ENCODE measurements at regions not wholly inside any gene's neighbourhood (a gene's known extent, or its start where the extent isn't known, plus 50 kb on each side); places are given as distances from the start of the nearest gene placed in this dataset.

DNA sequence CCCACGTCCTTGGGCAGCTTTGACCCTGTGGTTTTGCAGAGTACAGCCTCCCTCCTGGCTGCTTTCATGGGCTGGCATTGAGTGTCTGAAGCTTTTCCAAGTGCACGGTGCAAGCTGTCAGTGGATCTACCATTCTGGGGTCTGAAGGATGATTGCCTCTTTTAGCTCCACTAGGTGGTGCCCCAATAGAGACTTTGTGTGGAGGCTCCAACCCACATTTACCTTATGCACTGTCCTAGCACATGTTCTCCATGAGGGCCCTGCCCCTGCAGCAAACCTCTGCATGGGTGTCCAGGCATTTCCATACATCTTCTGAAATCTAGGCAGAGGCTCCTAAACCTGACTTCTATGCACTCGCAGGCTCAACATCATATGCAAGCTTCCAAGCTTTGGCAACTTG, 644.2 kb upstream of the CDH9 start:
- no peak overlapping the region for H3K4me3 ChIP-seq
- no peaks in the 10 kb centered on the region for H3K27me3 ChIP-seq
- H3K27ac ChIP-seq: no peak overlapping the region
- WGBS, 3 donors: 63 to 80% (median 66%) methylated on average over 3 of the region's 3 CpGs
- no peaks in the 10 kb centered on the region for H3K4me1 ChIP-seq (ENCODE audit: insufficient read depth)
- TF ChIP-seq EP300 (IDR thresholded peaks at IDR 0.05) (no peak), POLR2A (IDR thresholded peaks at IDR 0.05) (no peak)
- TF ChIP-seq, protein P1, sequence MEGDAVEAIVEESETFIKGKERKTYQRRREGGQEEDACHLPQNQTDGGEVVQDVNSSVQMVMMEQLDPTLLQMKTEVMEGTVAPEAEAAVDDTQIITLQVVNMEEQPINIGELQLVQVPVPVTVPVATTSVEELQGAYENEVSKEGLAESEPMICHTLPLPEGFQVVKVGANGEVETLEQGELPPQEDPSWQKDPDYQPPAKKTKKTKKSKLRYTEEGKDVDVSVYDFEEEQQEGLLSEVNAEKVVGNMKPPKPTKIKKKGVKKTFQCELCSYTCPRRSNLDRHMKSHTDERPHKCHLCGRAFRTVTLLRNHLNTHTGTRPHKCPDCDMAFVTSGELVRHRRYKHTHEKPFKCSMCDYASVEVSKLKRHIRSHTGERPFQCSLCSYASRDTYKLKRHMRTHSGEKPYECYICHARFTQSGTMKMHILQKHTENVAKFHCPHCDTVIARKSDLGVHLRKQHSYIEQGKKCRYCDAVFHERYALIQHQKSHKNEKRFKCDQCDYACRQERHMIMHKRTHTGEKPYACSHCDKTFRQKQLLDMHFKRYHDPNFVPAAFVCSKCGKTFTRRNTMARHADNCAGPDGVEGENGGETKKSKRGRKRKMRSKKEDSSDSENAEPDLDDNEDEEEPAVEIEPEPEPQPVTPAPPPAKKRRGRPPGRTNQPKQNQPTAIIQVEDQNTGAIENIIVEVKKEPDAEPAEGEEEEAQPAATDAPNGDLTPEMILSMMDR (IDR thresholded peaks at IDR 0.05): no peak
- DNase-seq: no peak
- intact Hi-C loops (cut with DNase I): no loop called here
- H3K9me3 ChIP-seq: no peaks in the 10 kb centered on the region
- H3K36me3 ChIP-seq: no peaks in the 10 kb centered on the region

- H3K27ac ChIP-seq: no peak overlapping the region
- H3K4me1 ChIP-seq (ENCODE audit: insufficient read depth): no peaks in the 10 kb centered on the region
- TF ChIP-seq, protein P1 (IDR thresholded peaks at IDR 0.05): no peak
- TF ChIP-seq POLR2A (IDR thresholded peaks at IDR 0.05) (no peak), EP300 (IDR thresholded peaks at IDR 0.05) (no peak)
- intact Hi-C loops (cut with DNase I): no loop called here
- WGBS, 3 donors: 69 to 86% (median 79%) methylated on average over 3 to 4 of the region's 4 CpGs
- H3K9me3 ChIP-seq: no peaks in the 10 kb centered on the region
- no peak overlapping the region for H3K4me3 ChIP-seq
- no peaks in the 10 kb centered on the region for H3K36me3 ChIP-seq
- H3K27me3 ChIP-seq: no peaks in the 10 kb centered on the region
- no peak for DNase-seq
Observed at GRCh38 chr5:27652505-27652904, 614.1 kb upstream of the CDH9 start.

- Histone ChIP-seq H3K36me3 (no peaks in the 10 kb centered on the region), H3K4me1 (ENCODE audit: insufficient read depth) (no peaks in the 10 kb centered on the region), H3K27me3 (no peaks in the 10 kb centered on the region), H3K9me3 (no peaks in the 10 kb centered on the region), H3K27ac (no peak overlapping the region), H3K4me3 (no peak overlapping the region)
- TF ChIP-seq, protein P1 (IDR thresholded peaks at IDR 0.05): no peak
- TF ChIP-seq EP300 (IDR thresholded peaks at IDR 0.05) (no peak), POLR2A (IDR thresholded peaks at IDR 0.05) (no peak)
- intact Hi-C loops (cut with DNase I): no loop called here
- WGBS, 3 donors: 72 to 87% (median 76%) methylated on average over 6 of the region's 6 CpGs
- DNase-seq: no peak
Observed at GRCh38 chr5:27639005-27639612, 600.7 kb upstream of the CDH9 start.

DNA sequence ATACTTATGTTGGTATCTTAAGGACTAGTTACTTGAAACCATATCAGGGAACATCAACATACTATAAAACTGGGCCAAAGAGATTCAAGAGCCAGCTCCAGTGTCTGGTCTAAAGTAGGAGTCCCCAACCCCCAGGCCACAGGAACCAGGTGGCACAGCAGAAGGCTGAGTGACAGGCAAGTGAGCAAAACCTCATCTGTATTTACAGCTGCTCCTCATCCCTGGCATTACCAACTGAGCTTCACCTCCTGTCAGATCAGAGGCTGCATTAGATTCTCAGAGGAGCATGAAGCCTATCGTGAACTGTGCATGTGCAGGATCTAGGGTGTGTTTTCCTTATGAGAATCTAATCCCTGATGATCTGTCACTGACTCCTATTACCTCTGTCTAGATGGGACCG, 581.6 kb upstream of the CDH9 start:
- no peaks in the 10 kb centered on the region for H3K36me3 ChIP-seq
- H3K9me3 ChIP-seq: no peaks in the 10 kb centered on the region
- WGBS, 3 donors: 86 to 96% (median 90%) methylated on average over 2 of the region's 2 CpGs
- intact Hi-C loops (cut with DNase I): no loop called here
- no peak overlapping the region for H3K4me3 ChIP-seq
- no peaks in the 10 kb centered on the region for H3K4me1 ChIP-seq (ENCODE audit: insufficient read depth)
- DNase-seq: no peak
- H3K27me3 ChIP-seq: no peaks in the 10 kb centered on the region
- no peak for TF ChIP-seq POLR2A (IDR thresholded peaks at IDR 0.05)
- TF ChIP-seq EP300 (IDR thresholded peaks at IDR 0.05): no peak
- TF ChIP-seq, protein P1 (IDR thresholded peaks at IDR 0.05): no peak
- H3K27ac ChIP-seq: no peak overlapping the region

Data from ovary (tissue), 7 donors.